GM19239 (cell line): ENCODE measurements at regions not wholly inside any gene's neighbourhood (a gene's known extent, or its start where the extent isn't known, plus 50 kb on each side); places are given as distances from the start of the nearest gene placed in this dataset.

Experiments
- DNase-seq: peaks from one replicate; pipeline ENCODE4 v3.0.0; 2011; ENCODE audit warnings: low spot score; ENCODE audit not compliant: insufficient read length
- FAIRE-seq: peaks from 2 replicates; lab custom pipeline; 2011; peaks lifted over from hg19 to GRCh38; lab: Jason Lieb, UNC

DNA sequence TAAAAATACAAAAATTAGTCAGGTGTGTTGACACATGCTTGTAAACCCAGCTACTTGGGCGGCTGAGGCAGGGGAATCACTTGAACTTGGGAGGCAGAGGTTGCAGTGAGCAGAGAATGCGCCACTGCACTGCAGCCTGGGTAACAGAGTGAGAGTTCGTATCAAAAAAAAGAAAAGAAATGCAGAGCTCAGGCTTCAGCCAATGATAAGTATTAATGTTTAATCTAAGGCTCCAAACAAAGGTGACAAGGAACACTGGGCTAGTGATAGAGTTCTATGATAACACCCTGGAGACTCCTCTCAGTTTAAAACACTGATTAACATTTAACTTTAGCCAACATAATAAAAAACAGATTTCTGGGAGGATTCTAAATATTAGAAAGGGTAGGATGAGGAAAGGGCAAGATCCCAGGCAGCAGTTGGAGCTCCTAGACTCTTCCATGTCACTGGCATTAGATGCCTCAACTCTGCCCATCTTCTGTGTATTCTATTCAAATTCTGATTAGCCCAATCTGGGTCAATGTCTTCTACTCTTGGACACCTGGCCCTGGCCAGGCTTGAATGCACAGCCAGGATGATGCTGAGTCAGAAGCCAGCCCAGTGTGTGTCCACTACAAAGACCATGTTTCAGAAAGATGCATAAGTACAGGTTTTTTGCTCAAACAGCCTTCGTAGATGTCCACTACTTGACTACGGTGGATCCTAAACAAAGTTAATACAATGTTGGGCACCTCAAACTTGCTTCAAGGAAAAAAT, 91.0 kb upstream of the FAM169A start:
- FAIRE-seq (no peak), DNase-seq (no peak)

DNA sequence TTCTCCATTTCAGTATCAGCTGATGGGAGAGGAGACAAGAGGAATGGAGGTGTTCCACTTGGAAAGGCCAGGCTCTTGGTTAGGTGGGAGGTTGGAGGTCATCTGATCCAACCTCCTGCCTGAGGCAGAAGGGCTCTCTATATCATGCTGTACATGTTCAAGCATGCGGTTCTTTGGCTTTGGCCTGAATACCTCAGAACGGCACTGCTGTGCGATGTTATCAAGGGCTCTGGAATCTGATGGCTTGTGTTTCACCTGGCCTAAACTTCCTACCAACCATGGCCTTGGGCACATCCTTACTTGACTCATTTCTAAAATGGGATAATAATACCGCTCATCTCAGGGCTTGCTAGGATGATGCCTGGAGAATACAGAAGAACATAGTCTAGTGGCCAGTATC, 90.1 kb upstream of the FAM169A start:
- DNase-seq = no peak
- no peak for FAIRE-seq

DNA sequence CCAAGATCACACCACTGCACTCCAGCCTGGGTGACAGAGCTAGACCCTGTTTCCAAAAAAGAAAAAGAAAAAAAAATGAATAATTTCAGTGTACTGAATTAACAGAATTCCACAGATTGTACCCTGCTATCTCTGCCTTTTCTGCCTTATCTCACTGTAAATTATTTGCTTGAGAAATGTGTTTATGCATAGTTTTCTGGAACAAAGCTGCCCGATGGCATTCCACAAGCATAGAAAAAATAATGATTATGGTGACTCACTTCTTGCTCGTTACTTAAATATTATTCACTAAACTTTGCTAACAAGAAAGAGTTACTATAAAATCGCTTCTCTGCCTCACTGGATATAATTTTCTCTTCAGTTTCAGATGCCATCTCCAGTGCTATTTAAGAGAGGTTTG, 88.7 kb upstream of the FAM169A start:
- DNase-seq = no peak

DNA sequence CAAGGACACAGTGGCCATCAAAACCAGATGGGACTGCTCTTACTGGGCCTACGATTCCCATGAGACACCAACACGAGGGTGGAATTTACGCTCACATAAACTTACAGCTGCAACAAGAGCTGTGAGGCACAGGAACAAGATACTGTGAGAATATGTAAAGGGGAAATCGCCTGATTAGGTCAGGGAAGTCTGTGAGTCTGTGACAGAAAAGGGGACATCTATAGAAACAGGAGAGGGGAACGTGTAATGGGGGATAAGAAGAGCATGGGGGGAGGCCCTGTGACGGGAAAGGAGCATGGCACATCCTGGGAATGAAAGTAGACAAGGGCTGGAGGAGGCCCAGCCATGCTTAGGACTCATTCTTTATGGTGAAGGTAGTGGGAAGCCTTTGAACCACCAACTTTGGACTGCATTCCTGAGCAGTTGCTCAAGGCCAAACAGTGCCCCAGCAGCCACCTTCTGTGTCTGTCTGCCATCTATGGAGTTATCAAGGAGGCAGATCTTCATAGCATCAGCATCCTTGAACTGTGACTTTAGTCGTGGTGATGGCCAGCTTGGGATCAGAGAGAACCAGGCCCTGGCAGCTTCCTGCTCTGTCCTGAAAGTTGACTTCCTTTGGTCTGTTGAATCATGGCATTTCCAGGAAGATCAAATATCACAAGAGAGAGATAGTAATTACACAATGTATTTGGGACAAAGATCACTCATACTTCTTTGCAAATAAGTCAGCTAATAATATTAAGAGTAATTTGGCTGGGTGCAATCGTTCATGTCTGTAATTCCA, 87.9 kb upstream of the FAM169A start:
- DNase-seq (no peak), FAIRE-seq (peak; percentile 64)

More for the DNA sequence above, 88.7 kb upstream of the FAM169A start:
- FAIRE-seq = no peak

DNA sequence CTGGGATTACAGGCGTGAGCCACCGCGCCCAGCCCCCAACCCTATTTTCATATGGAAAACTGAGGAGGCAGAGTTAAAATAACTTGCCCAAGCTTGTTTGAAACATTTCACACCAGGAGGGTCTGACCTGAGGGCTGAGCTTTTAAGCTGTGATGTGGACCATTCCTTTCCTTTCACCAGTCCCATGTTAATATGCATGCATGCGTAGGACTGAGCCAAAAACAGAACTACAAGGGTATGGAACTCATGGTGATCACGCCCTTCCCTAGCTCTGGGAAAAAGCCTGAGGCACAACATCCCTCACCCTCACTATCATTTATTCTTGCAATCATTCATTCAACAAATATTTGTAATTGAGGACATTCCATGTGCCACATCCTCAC, 87.4 kb upstream of the FAM169A start:
- no peak for DNase-seq
- no peak for FAIRE-seq

DNA sequence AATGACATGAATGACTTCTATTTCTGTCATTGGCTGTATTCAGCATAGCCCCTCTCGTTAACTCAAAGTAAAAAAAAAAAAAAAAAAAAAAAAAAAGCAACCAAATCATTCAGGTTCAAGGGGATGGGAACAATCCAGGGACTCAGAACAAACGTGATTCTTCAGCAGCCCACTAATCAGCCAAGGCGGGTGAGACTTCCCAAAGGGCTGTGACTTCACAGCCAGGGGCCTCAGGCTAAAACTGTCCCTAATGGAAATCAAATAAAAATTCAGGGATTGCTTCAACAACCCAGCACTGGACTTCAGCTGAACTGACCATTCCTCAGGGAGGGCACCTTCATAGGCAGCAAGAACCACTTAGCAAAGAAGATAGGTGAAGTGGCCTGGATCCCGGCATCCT, 86.2 kb upstream of the FAM169A start:
- FAIRE-seq (no peak), DNase-seq (no peak)

DNA sequence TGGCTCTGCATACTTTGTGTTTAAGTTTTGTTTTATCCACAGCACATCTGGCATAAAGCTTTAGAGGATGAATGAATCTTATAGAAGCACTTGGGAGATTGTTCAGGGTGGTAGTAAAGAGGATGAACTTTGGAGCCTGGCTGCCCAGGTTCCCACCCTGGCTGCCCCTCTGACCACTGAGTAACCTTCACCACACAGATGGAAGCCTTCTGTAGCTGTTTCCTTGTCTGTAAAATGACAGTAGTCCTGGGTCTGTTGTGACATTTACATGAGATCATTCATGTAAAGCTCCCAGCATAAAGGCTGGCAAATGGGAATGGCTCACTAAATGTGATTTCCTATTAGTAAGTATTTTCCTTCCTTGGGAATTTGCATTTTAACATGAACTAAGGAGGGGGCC, 85.7 kb upstream of the FAM169A start:
- FAIRE-seq (no peak), DNase-seq (no peak)

DNA sequence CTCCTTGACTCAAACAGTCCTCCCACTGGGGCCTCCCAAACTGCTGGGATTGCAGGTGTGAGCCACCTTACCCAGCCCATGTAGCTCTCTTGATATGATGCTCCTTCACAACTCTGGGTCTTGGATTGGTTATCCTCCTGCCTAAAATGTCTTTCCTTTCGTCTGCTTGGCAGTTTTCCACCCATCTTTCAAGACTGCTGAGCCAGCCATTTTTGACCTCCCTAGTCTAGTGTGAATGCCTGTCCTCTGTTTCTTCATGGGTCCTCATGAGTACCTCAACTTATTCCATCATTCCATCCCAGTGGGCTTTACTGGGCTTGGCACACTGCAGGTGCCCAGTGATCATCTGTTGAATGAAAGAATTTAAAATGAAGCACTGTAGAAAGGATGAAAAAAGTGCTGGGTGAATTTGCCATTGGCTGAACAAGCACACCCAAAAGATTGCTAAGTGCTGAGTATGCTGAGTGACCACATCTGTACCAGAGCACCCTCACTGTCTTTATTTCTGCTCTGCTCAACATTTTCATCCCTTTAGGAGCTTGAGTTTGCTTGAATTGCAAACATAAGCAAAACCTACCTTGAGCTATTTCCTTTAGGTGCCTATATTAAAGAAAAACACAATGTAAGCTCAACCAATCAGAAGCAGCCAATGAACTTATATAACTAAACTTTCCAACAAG, 84.8 kb upstream of the FAM169A start:
- FAIRE-seq = no peak
- no peak for DNase-seq

DNA sequence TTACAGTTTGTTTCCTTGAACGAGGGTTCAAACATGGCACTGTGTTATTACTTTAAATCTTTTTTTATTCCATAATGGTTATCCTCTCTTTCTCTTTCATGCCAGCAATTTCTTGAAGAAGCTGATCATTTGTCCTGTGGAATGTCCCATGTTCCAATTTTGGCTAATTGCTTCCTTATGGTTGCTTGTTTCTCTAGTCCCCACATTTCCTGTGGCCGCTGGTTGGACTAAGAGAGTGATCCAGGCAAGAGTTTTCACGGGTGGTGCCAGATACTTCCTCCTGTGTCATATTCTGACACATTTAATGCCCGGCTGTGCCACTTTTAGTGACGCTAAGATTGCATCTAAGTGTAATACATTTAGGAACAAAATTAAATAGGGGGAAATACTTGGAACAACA, 83.8 kb upstream of the FAM169A start:
- FAIRE-seq (no peak), DNase-seq (no peak)

DNA sequence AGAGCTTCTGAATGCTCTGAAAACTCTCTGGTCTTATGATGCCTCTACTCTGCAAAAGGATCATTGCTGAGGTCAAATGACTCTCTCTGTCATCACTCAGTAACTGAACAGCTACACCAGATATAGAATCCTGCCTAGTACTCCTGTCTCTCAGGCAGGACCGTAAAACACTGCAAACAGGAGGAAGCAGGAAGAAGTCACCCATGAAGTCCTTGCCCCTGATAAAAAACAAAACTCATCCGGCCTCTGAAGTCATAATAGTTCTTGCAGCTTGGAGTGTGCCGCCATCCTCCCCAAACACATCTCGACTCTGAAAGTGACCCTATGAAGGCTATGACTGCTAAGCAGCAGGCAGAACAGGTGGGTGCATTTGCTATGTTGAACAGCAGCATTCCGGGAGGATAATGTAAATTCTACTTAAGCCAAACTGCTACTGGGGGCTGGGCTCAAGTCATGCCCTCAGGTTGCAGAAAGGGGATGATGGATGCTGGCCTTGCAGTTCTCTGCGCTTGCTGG, 81.9 kb upstream of the FAM169A start:
- FAIRE-seq = no peak

DNA sequence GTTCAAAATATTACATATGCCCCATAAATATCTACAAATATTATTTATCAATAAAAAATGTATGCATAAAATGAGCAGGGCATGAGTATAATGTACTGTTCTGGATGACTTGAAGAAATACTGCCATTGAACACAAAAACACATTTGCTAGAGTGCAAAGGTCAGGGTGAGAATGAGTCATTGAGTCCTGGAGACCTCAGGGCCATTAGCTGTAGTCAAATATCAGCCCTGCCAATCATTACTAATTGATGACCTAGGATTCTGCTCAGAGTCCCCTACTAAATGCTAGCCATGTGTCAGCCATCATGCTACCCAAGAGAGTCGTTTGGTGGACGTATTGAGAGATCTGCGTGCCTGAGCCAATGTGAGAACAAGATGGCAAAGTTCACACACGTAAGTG, 80.3 kb upstream of the FAM169A start:
- FAIRE-seq (no peak), DNase-seq (no peak)

More for the DNA sequence above, 81.9 kb upstream of the FAM169A start:
- DNase-seq = no peak

DNA sequence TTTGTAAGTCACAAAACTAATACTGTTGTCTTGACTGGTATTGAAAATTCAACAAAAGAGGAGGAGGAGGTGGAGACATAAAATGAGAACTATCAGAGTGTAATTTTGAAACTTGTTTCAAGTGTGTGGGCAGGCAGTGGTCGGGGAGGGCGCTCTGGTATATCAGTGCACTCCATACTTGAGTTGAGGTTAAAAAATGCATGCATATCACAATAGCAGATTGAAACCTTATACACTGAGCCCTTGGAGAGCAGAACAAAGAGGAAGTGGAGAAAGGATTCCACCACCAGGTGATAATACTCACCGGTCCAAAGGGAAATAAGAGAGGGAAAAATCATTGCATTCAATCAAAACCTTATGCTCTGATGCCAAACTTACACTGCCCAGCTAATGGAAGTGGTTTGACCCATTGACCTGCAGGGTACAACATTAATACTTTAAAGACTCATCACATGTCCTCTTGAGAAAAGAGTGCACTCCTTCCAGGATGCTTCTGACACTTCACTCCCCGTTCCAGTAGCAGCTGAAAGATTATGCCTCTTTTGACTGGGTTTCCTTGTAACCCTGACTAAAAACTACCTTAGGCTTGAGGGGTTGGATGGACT, 79.5 kb upstream of the FAM169A start:
- FAIRE-seq (no peak), DNase-seq (no peak)

DNA sequence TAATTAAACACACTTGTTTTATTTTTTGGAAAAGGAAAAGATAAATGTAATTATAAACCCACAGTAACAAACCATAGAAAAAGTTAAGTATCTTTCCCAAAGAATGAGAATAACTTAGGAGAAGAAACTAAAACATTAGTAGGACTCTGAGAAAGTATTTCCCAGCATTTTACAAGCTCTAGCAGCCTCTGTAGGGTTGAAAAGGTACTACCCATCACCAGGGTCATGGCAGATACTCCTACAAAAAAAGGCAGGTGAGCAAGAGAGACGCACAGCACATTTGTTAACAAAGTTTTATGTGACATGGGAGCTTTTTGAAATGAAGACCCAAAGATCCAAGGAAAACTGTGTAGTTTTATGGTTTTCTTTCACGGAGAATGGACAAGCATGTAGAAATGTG, 77.7 kb upstream of the FAM169A start:
- DNase-seq (no peak), FAIRE-seq (no peak)

DNA sequence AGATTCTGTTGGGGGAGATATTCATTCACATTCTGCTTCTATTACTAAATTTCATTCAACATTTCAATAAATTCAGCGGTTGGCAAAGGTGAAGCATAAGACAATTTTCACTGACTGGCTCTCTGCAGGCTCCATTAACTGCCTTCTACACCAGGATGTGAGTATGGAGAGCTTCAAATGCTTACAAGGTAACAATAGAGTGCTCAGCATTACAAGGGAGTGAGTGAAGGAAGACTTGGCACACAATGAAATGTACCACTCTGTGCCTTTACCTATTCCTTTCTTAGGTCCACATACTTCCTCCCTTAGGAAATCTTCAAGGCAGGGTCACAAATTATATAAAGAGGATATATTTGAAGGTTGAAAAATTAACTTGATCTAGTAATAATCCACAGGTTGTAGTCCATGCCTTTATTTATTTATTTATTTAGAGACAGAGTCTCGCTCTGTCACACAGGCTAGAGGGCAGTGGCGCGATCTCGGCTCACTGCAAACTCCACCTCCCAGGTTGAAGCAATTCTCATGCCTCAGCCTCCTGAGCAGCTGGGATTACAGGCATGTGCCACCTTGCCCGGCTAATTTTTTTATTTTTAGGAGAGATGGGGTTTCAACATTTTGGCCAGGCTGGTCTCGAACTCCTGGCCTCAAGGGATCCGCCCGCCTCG, 76.6 kb upstream of the FAM169A start:
- no peak for FAIRE-seq

DNA sequence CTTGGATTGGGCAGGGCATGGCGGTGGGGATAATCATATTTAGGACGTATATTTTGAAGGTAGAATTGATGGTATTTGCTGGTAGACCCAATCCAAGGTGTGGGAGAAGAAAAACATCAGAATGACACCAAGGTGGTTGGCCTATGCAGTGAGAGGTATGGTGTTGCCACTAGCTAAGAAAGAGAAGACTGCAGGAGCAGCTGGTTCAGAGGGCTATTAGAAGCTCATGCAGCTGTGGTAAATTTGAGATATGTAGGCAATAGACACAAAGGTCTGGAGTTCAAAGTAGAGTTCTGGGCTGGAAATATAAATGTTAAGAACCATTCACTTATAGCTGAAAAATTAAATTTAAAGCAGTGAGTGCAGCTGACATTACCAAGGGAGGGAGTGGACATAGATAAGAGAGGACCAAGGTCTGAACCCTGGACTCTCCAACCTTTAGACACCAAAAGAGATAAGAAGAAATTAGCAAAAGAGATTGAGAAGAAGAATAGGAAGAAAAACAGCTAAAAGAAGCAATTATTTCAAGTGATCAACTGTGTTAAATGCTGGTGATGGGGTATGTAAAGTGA, 74.7 kb upstream of the FAM169A start:
- FAIRE-seq (no peak), DNase-seq (no peak)

More for the DNA sequence above, 76.6 kb upstream of the FAM169A start:
- no peak for DNase-seq

DNA sequence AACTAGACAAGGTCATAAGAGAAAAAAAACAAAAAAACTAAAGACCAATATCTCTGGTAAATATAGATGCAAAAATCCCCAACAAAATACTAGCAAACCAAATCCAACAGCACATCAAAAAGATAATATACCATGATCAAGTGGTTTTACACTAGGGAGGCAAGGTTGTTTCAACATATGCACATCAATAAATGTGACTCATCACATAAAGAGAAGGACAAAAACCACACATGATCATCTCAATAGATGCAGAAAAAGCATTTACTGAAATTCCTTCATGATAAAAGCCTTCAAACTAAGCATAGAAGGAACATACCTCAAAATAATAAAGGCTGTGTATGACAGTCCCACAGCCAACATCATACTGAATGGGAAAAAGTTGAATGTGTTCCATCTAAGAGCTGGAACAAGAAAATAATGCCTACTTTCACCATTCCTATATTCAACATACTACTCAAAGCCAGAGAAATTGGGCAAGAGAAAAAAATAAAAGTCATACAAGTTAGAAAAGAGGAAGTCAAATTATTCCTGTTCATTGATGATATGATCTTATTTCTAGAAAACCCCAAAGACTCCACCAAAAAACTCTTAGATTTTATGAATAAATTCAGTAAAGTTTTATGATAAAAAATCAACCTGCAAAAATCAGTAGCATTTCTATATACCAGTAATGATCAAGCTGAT, 72.2 kb upstream of the FAM169A start:
- DNase-seq = no peak

DNA sequence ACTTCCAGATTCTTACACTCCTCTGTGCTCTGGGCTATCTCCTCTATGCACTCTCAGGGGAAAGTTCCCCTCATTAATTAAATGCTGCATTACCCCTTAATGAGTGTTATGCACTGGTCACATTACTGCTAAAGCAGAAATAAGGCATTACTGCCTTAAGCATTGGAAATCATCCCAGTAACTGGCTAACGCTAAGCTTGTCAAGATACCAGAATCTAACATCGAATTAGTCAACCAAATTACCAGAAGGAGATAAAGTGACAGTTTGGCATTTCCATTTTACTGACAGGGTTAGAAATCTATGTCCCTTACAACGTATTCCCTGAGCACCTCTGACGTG, 69.5 kb upstream of the FAM169A start:
- no peak for FAIRE-seq
- no peak for DNase-seq

More for the DNA sequence above, 72.2 kb upstream of the FAM169A start:
- FAIRE-seq = no peak

DNA sequence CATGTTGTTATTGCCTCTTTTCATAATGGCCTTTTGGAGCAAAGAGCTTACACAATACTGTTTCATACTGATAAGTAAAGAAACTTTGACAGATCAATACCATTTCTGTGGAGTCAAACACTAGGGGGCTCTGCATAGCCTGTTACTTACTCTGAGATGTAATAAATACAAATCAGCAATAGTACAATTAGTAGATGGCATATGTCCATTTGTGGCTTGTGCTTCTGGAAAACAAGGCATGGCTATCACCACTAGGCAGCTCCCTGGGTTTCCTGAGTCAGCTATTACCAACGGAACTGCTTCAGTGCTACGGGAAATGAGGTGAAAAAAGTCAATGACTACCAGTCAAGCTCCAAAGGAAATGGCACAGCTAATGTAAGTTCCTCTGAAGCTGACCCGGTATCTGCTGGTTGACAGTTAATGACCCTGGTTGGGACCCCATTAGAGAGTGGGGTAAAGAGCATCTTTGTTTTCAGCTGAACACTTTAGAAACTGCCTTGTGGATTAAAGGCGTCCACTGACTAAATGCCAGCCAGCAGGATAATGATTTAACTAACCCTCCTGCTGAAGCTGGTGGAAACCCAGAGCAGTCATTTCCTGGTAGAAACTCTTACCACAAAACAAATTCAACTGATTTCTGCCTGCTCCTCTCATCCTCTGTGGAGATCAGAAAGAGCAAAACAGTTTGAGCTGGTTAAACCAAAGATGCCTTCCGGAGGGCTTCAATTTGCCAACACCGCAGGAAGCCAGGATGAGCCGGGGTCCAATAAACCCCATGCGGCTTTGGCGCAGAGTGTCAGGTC, 69.0 kb upstream of the FAM169A start:
- DNase-seq (no peak), FAIRE-seq (no peak)
